CD14-positive monocyte (primary cell): ENCODE measurements at regions not wholly inside any gene's neighbourhood (a gene's known extent, or its start where the extent isn't known, plus 50 kb on each side); places are given as distances from the start of the nearest gene placed in this dataset.

Experiments
- DNase-seq, 3 donors: peaks; one replicate each; pipeline ENCODE4 v3.0.0-alpha.2; 2011 to 2022
- H2AFZ ChIP-seq: 2 replicates; pipeline ENCODE4 v1.6.0; 2012; ENCODE audit warnings: mild to moderate bottlenecking, low read depth, low read length, inconsistent platforms; ENCODE audit not compliant: insufficient read depth, poor library complexity, severe bottlenecking
- H3K27ac ChIP-seq, 2 donors: 1 replicate in 1 of 2; 2 replicates in 1 of 2; pipeline ENCODE4 v1.5.1; 2012 to 2013; ENCODE audit warnings: low read length in 2 of 2, control low read depth in 1 of 2, inconsistent platforms in 1 of 2, low read depth in 1 of 2, mild to moderate bottlenecking in 1 of 2
- H3K27me3 ChIP-seq, 2 donors: one replicate each; pipeline versions ENCODE4 v1.6.0 to v1.6.1; 2011 to 2013; ENCODE audit warnings: low read length in 2 of 2; ENCODE audit not compliant: control insufficient read depth in 2 of 2, insufficient read depth in 2 of 2
- H3K36me3 ChIP-seq, 2 donors: replicated peaks in 1 of 2; 1 replicate in 1 of 2; 2 replicates in 1 of 2; pipeline versions ENCODE4 v1.5.1 to v1.6.1; 2012 to 2013; ENCODE audit warnings: low read length in 2 of 2, control low read depth in 1 of 2, inconsistent platforms in 1 of 2, mild to moderate bottlenecking in 1 of 2; ENCODE audit not compliant: insufficient read depth in 2 of 2, control insufficient read depth in 1 of 2
- H3K4me1 ChIP-seq, 2 donors: 1 replicate in 1 of 2; 2 replicates in 1 of 2; pipeline versions ENCODE4 v1.5.1 to v1.6.1; 2012 to 2013; ENCODE audit warnings: low read length in 2 of 2, control low read depth in 1 of 2, inconsistent platforms in 1 of 2, mild to moderate bottlenecking in 1 of 2, moderate library complexity in 1 of 2; ENCODE audit not compliant: insufficient read depth in 2 of 2, control insufficient read depth in 1 of 2
- H3K4me2 ChIP-seq: replicated peaks from 2 replicates; pipeline ENCODE3; 2012; ENCODE audit warnings: low read length, moderate library complexity, mild to moderate bottlenecking; ENCODE audit not compliant: poor library complexity, severe bottlenecking; ENCODE audit errors: extremely low read depth
- H3K4me3 ChIP-seq, 3 experiments: fragments of 200-600 bp in 1 of 3; sonication (generic) in 1 of 3; replicated peaks in 1 of 3; 1 replicate in 2 of 3; 2 replicates in 1 of 3; pipeline ENCODE4 v1.5.1; 2011 to 2013; ENCODE audit warnings: low read length in 3 of 3, mild to moderate bottlenecking in 3 of 3, control low read depth in 2 of 3, low read depth in 2 of 3, inconsistent platforms in 1 of 3, moderate library complexity in 1 of 3
- H3K79me2 ChIP-seq: 2 replicates; pipeline ENCODE4 v1.6.0; 2012; ENCODE audit warnings: mild to moderate bottlenecking, control low read depth, inconsistent platforms, low read length, moderate library complexity; ENCODE audit not compliant: insufficient read depth
- H3K9ac ChIP-seq: 2 replicates; pipeline ENCODE4 v1.6.0; 2017; ENCODE audit warnings: low read length, mild to moderate bottlenecking; ENCODE audit not compliant: insufficient read depth, poor library complexity, severe bottlenecking
- H3K9me3 ChIP-seq, 2 donors: replicated peaks in 1 of 2; 1 replicate in 1 of 2; 2 replicates in 1 of 2; pipeline versions ENCODE4 v1.5.1 to v1.6.1; 2012 to 2013; ENCODE audit warnings: low read length in 2 of 2, control low read depth in 1 of 2; ENCODE audit not compliant: control insufficient read depth in 1 of 2, insufficient read depth in 1 of 2
- H4K20me1 ChIP-seq: 2 replicates; pipeline ENCODE4 v1.6.0; 2012; ENCODE audit warnings: mild to moderate bottlenecking, low read length, control low read depth, moderate library complexity; ENCODE audit not compliant: insufficient read depth
- H3K27ac Mint-ChIP-seq, 7 donors: one replicate each; pipeline ENCODE4 v1.8.0; 2020; ENCODE audit warnings: mild to moderate bottlenecking in 7 of 7, mixed read lengths in 7 of 7, moderate library complexity in 6 of 7, inconsistent platforms in 2 of 7
- H3K27me3 Mint-ChIP-seq, 3 donors: one replicate each; pipeline ENCODE4 v1.8.0; 2021 to 2022; ENCODE audit warnings: low read depth in 3 of 3, mild to moderate bottlenecking in 3 of 3, mixed read lengths in 3 of 3, moderate library complexity in 3 of 3, inconsistent platforms in 1 of 3
- H3K36me3 Mint-ChIP-seq, 2 donors: one replicate each; pipeline ENCODE4 v1.8.0; 2020; ENCODE audit warnings: mixed read lengths in 2 of 2, inconsistent platforms in 1 of 2, mild to moderate bottlenecking in 1 of 2
- H3K4me1 Mint-ChIP-seq: one replicate; pipeline ENCODE4 v1.8.0; 2020; ENCODE audit warnings: mild to moderate bottlenecking, mixed read lengths
- H3K4me3 Mint-ChIP-seq, 2 donors: one replicate each; pipeline ENCODE4 v1.8.0; 2020; ENCODE audit warnings: mild to moderate bottlenecking in 2 of 2, mixed read lengths in 2 of 2, moderate library complexity in 1 of 2
- H3K9me3 Mint-ChIP-seq, 7 donors: one replicate each; pipeline ENCODE4 v1.8.0; 2020 to 2022; ENCODE audit warnings: mixed read lengths in 7 of 7, mild to moderate bottlenecking in 6 of 7, moderate library complexity in 6 of 7, inconsistent platforms in 2 of 7
- CTCF ChIP-seq: fragments of 200-600 bp; IDR thresholded peaks from one replicate; pipeline ENCODE4 v1.8.0; 2022; ENCODE audit warnings: antibody characterized with exemption, mild to moderate bottlenecking
- WGBS: methylation state at CpG from one replicate; pipeline ENCODE4 v1.1.5; 2013; ENCODE audit warnings: missing lambda C conversion rate; ENCODE audit not compliant: insufficient coverage; 5-methylcytosine and 5-hydroxymethylcytosine counted together
- intact Hi-C, 2 donors: fragments of 100-400 bp; cut with micrococcal nuclease; formaldehyde crosslinking; loops; one replicate each; pipeline versions ENCODE4 v1.15.0 to v1.15.1; 2023

DNA sequence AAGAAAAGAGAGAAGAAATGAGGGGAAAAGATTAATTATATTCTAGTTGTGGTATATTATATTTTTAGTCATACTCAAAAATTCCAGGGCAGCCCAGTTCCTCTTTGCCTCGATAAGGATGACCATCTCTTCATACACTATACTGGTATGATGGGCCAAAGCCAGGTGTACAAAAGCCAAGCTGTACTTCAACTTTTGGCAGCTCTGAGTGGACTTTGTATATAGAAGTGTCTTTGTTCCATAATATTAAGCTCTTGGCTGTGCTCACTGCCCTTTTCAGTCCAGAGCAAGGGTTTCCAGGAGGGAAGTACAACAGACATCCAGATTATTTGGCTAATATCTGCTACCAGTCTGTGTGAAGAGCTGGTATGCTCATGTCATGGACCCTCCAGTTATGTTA is 934.3 kb upstream of the CDH10 start:
- Histone ChIP-seq H3K27me3 (no peaks in the 10 kb centered on the region), H3K36me3 (no peaks in the 10 kb centered on the region), H3K9ac (no peak overlapping the region), H3K27ac (no peak overlapping the region), H3K9me3 (no peaks in the 10 kb centered on the region), H3K4me1 (no peaks in the 10 kb centered on the region), H3K79me2 (no peaks in the 10 kb centered on the region), H3K4me3 (no peak overlapping the region), H2AFZ (no peak overlapping the region), H3K4me2 (no peak overlapping the region), H4K20me1 (no peaks in the 10 kb centered on the region)
- H3K27me3 Mint-ChIP-seq, result peaks cover 0 to 1% (median 0%) of the 10 kb centered on the region in 3 donors
- peaks cover 0 to 8% (median 2%) of the 10 kb centered on the region in 7 donors for H3K9me3 Mint-ChIP-seq
- WGBS, result no CpG with 5 or more reads among the region's 1 CpG
- intact Hi-C loops, result no loop called here
- no peaks in the 10 kb centered on the region for H3K4me1 Mint-ChIP-seq
- no peak overlapping the region for H3K4me3 Mint-ChIP-seq
- H3K27ac Mint-ChIP-seq, result no peak overlapping the region
- no peaks in the 10 kb centered on the region for H3K36me3 Mint-ChIP-seq
- no peak for TF ChIP-seq CTCF
- no peak for DNase-seq

- no peaks in the 10 kb centered on the region for H3K36me3 Mint-ChIP-seq
- intact Hi-C loops, result no loop called here
These were observed 928.9 kb upstream of the CDH10 start for GRCh38 chr5:25573691-25574090.

More at GRCh38 chr5:25573691-25574090, 928.9 kb upstream of the CDH10 start:
- no peaks in the 10 kb centered on the region for H3K4me1 Mint-ChIP-seq
- H3K4me2 ChIP-seq, result no peak overlapping the region
- H3K27me3 ChIP-seq, result no peaks in the 10 kb centered on the region
- H3K9me3 ChIP-seq, result peaks cover 0 to 4% of the 10 kb centered on the region in 2 donors
- no CpG with 5 or more reads among the region's 2 CpGs for WGBS
- no peak overlapping the region for H3K4me3 ChIP-seq
- no peak for DNase-seq
- H3K4me3 Mint-ChIP-seq, result no peak overlapping the region
- peaks cover 0 to 11% (median 8%) of the 10 kb centered on the region in 7 donors for H3K9me3 Mint-ChIP-seq
- no peaks in the 10 kb centered on the region for H3K79me2 ChIP-seq
- H3K36me3 ChIP-seq, result no peaks in the 10 kb centered on the region
- H3K9ac ChIP-seq, result no peak overlapping the region
- no peak overlapping the region for H3K27ac ChIP-seq
- no peak overlapping the region for H3K27ac Mint-ChIP-seq
- peaks cover 0 to 1% (median 0%) of the 10 kb centered on the region in 3 donors for H3K27me3 Mint-ChIP-seq
- TF ChIP-seq CTCF, result no peak
- no peak overlapping the region for H2AFZ ChIP-seq
- no peaks in the 10 kb centered on the region for H4K20me1 ChIP-seq
- no peaks in the 10 kb centered on the region for H3K4me1 ChIP-seq
